ENCODE measurements at regions not wholly inside any gene's neighbourhood (a gene's known extent, or its start where the extent isn't known, plus 50 kb on each side); places are given as distances from the start of the nearest gene placed in this dataset.

- TF ChIP-seq, protein P1, sequence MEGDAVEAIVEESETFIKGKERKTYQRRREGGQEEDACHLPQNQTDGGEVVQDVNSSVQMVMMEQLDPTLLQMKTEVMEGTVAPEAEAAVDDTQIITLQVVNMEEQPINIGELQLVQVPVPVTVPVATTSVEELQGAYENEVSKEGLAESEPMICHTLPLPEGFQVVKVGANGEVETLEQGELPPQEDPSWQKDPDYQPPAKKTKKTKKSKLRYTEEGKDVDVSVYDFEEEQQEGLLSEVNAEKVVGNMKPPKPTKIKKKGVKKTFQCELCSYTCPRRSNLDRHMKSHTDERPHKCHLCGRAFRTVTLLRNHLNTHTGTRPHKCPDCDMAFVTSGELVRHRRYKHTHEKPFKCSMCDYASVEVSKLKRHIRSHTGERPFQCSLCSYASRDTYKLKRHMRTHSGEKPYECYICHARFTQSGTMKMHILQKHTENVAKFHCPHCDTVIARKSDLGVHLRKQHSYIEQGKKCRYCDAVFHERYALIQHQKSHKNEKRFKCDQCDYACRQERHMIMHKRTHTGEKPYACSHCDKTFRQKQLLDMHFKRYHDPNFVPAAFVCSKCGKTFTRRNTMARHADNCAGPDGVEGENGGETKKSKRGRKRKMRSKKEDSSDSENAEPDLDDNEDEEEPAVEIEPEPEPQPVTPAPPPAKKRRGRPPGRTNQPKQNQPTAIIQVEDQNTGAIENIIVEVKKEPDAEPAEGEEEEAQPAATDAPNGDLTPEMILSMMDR (IDR thresholded peaks at IDR 0.05 in 8 of 11, conservative IDR thresholded peaks at IDR 0.05 in 3 of 11) = no peak
- no peak for TF ChIP-seq POLR2A (IDR thresholded peaks at IDR 0.05)
- TF ChIP-seq POLR2AphosphoS5 (IDR thresholded peaks at IDR 0.05) = no peak
These were observed 709.6 kb downstream of the GALR1 start for GRCh38 chr18:77959248-77959647.

Data from spleen (tissue), 7 donors.